ENCODE measurements at regions not wholly inside any gene's neighbourhood (a gene's known extent, or its start where the extent isn't known, plus 50 kb on each side); places are given as distances from the start of the nearest gene placed in this dataset.

DNA sequence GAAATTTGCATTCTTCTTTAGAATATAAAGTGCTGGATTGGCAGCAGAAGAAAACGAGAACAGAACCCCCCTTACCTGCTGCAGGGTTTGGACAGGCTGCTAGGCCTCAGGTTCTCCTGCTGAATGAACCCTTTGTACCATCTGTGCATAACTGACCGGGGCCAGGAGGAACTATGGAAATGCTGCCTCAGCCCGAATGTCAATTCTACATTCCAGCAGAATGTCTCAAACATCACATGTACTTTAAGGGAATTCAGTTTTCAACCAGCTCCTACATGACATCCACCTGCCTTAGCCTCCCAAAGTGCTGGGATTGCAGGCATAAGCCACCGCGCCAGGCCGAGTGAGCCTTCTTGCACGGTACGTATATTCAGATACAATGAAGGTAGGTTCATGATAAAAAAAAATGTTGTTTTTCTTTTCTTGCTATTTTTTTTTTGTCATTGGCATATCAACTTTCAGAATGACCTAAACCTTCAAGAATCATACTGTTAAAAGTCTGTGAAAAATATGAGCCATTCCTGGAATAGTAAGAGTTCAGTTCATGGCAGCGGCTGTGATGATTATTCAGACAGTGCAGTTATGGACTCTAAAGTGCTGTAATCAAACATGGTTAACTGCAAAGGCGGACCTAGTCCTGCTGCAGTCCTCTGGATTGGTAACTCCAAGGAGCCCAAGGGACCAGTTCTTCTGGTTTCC lies 84.4 kb upstream of the TNS3 start:
- no peaks in the 10 kb centered on the region for H3K27me3 ChIP-seq (ENCODE audit: control insufficient read depth, insufficient read depth, low read length)
- ATAC-seq: no peak
- peaks cover 0 to 11% of the 10 kb centered on the region in 2 donors for H3K4me1 Mint-ChIP-seq
- no peak overlapping the region for H3K27ac Mint-ChIP-seq
- H3K9me3 Mint-ChIP-seq: no peaks in the 10 kb centered on the region
- H3K36me3 Mint-ChIP-seq: no peaks in the 10 kb centered on the region
- intact Hi-C loops (cut with micrococcal nuclease): no loop called here
- H3K27me3 Mint-ChIP-seq (ENCODE audit: low read depth in 2 of 2): peaks cover 0 to 3% of the 10 kb centered on the region in 2 donors
- TF ChIP-seq, protein P1, sequence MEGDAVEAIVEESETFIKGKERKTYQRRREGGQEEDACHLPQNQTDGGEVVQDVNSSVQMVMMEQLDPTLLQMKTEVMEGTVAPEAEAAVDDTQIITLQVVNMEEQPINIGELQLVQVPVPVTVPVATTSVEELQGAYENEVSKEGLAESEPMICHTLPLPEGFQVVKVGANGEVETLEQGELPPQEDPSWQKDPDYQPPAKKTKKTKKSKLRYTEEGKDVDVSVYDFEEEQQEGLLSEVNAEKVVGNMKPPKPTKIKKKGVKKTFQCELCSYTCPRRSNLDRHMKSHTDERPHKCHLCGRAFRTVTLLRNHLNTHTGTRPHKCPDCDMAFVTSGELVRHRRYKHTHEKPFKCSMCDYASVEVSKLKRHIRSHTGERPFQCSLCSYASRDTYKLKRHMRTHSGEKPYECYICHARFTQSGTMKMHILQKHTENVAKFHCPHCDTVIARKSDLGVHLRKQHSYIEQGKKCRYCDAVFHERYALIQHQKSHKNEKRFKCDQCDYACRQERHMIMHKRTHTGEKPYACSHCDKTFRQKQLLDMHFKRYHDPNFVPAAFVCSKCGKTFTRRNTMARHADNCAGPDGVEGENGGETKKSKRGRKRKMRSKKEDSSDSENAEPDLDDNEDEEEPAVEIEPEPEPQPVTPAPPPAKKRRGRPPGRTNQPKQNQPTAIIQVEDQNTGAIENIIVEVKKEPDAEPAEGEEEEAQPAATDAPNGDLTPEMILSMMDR (IDR thresholded peaks at IDR 0.05): no peak
- H3K9me3 ChIP-seq (ENCODE audit: control insufficient read depth, insufficient read depth, low read length): no peaks in the 10 kb centered on the region
- peaks cover 23% of the 10 kb centered on the region for H3K4me1 ChIP-seq (ENCODE audit: control insufficient read depth, insufficient read depth, low read length)
- WGBS (ENCODE audit: insufficient coverage): 95% methylated on average over 10 of the region's 10 CpGs
- H3K36me3 ChIP-seq (ENCODE audit: control insufficient read depth, insufficient read depth, low read length): no peaks in the 10 kb centered on the region
- H3K4me3 Mint-ChIP-seq: no peak overlapping the region
- no peak overlapping the region for H3K27ac ChIP-seq (ENCODE audit: low read length)
- H3K4me3 ChIP-seq (ENCODE audit: low read length): no peak overlapping the region
- DNase-seq: no peak

DNA sequence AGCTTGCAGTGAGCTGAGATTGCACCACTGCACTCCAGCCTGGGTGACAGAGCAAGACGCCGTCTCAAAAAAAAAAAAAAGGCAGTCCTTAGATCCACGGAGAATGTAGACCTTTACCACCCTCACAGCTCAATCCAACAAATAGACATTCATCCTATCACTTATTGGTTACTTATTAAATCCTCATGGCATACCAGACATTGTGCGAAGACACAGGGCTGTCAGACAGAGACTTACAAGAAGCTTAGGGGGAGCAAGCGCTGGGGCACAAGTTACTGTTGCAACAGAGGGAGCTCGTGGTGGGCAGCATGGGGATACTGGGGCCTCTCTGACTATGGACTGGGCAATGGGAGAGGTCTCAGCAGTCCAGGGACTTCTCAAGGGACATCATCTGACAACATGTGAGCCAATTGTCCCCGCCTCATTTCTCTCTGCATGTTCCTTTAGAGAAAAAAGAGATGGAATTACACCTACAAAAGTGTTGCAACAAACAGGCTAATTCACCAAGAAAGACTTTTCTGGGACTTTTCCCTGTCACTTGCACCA lies 82.8 kb upstream of the TNS3 start:
- no peak overlapping the region for H3K4me3 ChIP-seq (ENCODE audit: low read length)
- no peaks in the 10 kb centered on the region for H3K9me3 Mint-ChIP-seq
- intact Hi-C loops (cut with micrococcal nuclease): no loop called here
- no peaks in the 10 kb centered on the region for H3K9me3 ChIP-seq (ENCODE audit: control insufficient read depth, insufficient read depth, low read length)
- no peak overlapping the region for H3K27ac ChIP-seq (ENCODE audit: low read length)
- 88% methylated on average over 7 of the region's 7 CpGs for WGBS (ENCODE audit: insufficient coverage)
- no peak overlapping the region for H3K4me3 Mint-ChIP-seq
- H3K27ac Mint-ChIP-seq: no peak overlapping the region
- H3K36me3 ChIP-seq (ENCODE audit: control insufficient read depth, insufficient read depth, low read length): no peaks in the 10 kb centered on the region
- DNase-seq (no peak), ATAC-seq (no peak)
- TF ChIP-seq, protein P1 (IDR thresholded peaks at IDR 0.05): no peak
- no peaks in the 10 kb centered on the region for H3K27me3 ChIP-seq (ENCODE audit: control insufficient read depth, insufficient read depth, low read length)
- H3K4me1 Mint-ChIP-seq: peaks cover 0 to 7% of the 10 kb centered on the region in 2 donors
- H3K36me3 Mint-ChIP-seq: no peaks in the 10 kb centered on the region
- H3K4me1 ChIP-seq (ENCODE audit: control insufficient read depth, insufficient read depth, low read length): peaks cover 8% of the 10 kb centered on the region
- peaks cover 0 to 3% of the 10 kb centered on the region in 2 donors for H3K27me3 Mint-ChIP-seq (ENCODE audit: low read depth in 2 of 2)

DNA sequence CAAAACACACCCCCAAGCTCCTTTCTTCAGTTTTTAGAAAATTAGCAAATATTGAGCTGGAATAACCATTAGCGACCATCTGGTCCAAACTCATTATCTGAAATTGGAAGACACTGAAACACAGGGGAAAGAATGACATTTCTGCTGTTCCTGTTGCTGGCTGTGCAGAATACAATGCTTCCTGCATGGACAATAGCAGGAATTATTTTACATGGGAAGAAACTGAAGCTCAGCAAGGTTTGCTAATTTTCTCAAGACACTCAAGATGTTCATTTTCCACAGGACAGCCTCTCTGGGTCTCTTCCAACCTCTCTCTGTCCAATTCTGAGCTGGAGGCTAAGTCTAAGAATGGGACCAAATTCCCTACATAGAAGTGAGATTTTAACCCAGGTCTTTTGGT lies 81.9 kb upstream of the TNS3 start:
- Histone ChIP-seq H3K4me1 (ENCODE audit: control insufficient read depth, insufficient read depth, low read length) (no peaks in the 10 kb centered on the region), H3K36me3 (ENCODE audit: control insufficient read depth, insufficient read depth, low read length) (no peaks in the 10 kb centered on the region), H3K9me3 (ENCODE audit: control insufficient read depth, insufficient read depth, low read length) (no peaks in the 10 kb centered on the region), H3K27ac (ENCODE audit: low read length) (no peak overlapping the region), H3K27me3 (ENCODE audit: control insufficient read depth, insufficient read depth, low read length) (no peaks in the 10 kb centered on the region), H3K4me3 (ENCODE audit: low read length) (no peak overlapping the region)
- Mint-ChIP-seq H3K9me3 (no peaks in the 10 kb centered on the region), H3K36me3 (no peaks in the 10 kb centered on the region), H3K27me3 (ENCODE audit: low read depth in 2 of 2) (peaks cover 0 to 3% of the 10 kb centered on the region in 2 donors), H3K4me3 (no peak overlapping the region), H3K4me1 (no peaks in the 10 kb centered on the region), H3K27ac (no peak overlapping the region)
- ATAC-seq: no peak
- no peak for DNase-seq
- intact Hi-C loops (cut with micrococcal nuclease): no loop called here
- TF ChIP-seq, protein P1 (IDR thresholded peaks at IDR 0.05): no peak
- 100% methylated on average over 1 of the region's 1 CpG for WGBS (ENCODE audit: insufficient coverage)

DNA sequence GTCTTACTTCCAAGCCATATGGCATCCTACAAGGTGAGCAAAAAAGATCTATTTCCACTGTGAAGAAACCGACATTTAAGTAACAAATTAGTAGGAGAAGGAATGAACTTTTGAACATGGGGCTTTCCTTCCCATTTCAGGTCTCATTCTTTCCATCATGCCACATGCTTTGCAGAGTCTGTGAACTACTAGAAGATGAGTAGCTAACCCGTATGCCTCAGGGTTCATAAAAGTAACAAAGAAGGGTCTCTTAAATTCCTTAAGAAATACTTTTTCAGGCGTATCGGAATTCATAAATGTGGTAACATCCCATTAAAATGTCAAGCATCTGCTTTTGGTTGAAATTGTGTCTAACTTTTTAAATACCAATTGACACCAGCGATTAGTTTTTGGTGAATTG lies 81.3 kb upstream of the TNS3 start:
- Mint-ChIP-seq H3K27me3 (ENCODE audit: low read depth in 2 of 2) (no peaks in the 10 kb centered on the region), H3K36me3 (no peaks in the 10 kb centered on the region), H3K4me3 (no peak overlapping the region), H3K27ac (no peak overlapping the region), H3K4me1 (no peaks in the 10 kb centered on the region), H3K9me3 (no peaks in the 10 kb centered on the region)
- H3K4me3 ChIP-seq (ENCODE audit: low read length): no peak overlapping the region
- H3K27me3 ChIP-seq (ENCODE audit: control insufficient read depth, insufficient read depth, low read length): no peaks in the 10 kb centered on the region
- DNase-seq (no peak), ATAC-seq (no peak)
- TF ChIP-seq, protein P1 (IDR thresholded peaks at IDR 0.05): no peak
- no peaks in the 10 kb centered on the region for H3K36me3 ChIP-seq (ENCODE audit: control insufficient read depth, insufficient read depth, low read length)
- no peak overlapping the region for H3K27ac ChIP-seq (ENCODE audit: low read length)
- intact Hi-C loops (cut with micrococcal nuclease): no loop called here
- H3K9me3 ChIP-seq (ENCODE audit: control insufficient read depth, insufficient read depth, low read length): no peaks in the 10 kb centered on the region
- WGBS (ENCODE audit: insufficient coverage): 98% methylated on average over 4 of the region's 5 CpGs
- H3K4me1 ChIP-seq (ENCODE audit: control insufficient read depth, insufficient read depth, low read length): no peaks in the 10 kb centered on the region

All from natural killer cell (primary cell).